Activated CD4-positive, alpha-beta T cell treated with anti-CD3 and anti-CD28 coated beads, Interleukin-2, amount 50 U/mL, for 4 hours (primary cell): ENCODE measurements at regions not wholly inside any gene's neighbourhood (a gene's known extent, or its start where the extent isn't known, plus 50 kb on each side); places are given as distances from the start of the nearest gene placed in this dataset.

Experiments used
- DNase-seq, 2 experiments: peaks; one replicate each; pipeline ENCODE4 v3.0.0-alpha.2; 2020

DNA sequence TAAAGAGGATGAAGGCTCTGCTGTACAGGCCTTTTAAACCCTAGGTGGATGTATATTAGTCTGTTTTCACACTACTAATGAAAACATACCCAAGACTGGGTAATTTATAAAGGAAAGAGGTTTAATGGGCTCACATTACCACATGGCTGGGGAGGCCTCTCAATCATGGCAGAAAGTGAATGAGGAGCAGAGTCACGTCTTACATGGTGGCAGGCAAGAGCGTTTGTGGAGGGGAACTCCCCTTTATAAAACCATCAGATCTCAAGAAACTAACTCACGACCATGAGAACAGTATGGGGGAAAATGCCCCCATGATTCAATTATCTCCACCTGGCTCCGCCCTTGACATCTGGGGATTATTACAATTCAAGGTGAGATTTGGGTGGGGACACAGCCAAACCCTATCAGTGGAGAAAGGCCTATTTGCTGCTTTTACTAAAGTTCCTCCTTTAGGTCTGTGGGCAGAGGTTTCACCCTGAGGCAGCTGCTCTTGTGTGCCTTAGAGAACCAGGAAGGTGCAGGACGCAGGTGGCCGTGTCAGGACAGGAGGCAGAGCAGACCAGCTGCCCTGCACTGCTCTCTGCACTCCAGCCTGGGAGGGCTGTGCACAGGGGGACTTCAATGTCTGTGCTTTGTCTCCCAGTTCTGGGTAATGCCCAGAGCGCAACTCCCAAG, 178.8 kb upstream of the HDAC4 start:
- DNase-seq = no peak

DNA sequence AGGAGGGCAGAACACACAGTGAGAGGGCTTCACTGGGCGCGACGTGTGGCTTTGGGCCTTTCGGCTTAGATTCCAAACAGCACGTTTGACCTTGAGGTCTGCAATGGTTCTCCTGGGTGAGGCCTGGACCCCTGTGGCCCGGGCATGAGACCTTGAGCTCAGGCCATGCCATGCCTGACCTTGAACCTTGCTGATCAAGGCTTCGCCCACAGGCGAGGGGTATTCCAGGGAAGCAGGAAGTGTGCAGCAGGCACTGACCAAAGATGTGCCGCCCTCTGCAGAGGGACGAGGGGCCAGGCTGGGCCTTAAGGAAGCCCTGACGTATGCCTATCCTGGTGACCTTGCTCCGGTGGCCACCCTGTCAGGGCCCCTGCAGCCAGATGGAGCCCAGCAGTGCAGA, 178.3 kb upstream of the HDAC4 start:
- no peak for DNase-seq

DNA sequence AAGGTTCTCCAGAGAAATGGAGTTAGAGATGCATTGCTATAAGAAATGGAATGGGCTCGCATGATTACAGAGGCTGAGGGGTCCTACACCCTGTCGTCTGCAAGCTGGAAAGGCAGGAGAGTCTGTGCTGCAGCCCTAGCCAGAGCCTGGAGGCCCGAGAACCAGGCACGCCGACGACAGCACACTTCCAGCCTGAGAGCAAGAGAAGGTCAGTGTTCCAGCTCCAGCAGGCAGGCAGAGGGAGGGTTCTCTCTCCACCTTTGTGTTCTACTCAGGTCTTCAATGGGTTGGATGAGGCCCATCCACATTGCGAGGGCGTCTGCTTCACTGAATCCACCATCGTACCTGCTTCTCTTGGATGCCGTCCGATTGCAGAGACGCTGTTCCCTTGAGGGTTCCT, 177.6 kb upstream of the HDAC4 start:
- DNase-seq = no peak

DNA sequence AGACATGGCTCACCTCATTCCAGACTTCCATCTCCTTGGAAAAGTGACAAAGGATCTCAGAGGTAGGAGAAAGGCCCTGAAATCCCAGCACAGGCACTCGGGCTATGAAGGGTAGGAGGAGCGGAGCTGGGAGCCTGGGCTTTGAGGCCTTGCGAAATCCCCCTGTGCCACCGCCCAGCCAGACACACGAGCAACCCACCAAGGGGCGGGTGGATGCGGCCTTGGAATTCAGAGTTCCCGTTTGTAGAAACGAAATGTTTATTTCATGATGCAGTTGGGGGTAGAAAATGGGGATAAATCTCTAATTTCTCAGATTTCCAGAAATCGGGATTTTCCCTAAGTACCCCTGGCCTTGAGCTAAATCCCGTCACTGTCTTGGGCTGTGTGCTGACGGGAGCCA, 177.1 kb upstream of the HDAC4 start:
- DNase-seq = no peak

GRCh38 chr2:239576784-239577685, 176.2 kb upstream of the HDAC4 start:
- DNase-seq = no peak

DNA sequence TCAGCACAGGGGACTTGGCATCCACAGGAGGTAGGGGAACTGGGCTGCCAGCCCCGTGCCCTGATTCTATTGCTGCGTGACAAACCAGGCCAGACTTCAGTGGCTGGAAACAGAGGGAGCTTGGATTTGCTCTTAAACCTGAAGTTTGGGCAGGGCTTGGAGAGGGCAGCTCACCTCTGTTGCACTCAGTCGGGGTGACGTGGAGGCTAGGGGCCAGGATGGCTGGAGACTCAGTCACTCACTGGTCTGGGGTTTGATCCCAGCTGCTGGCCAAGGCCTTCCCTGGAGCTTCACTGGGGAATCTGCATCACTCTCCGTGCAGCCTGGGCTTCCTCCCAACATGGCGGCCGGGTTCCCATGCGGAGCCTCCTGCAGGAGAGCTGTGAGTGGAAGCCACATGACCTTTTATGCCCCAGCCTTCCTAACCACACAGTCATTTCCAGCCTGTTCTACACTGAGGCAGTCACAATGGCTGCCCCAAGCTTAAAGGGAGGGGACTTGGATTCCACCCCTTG, 175.2 kb upstream of the HDAC4 start:
- no peak for DNase-seq

DNA sequence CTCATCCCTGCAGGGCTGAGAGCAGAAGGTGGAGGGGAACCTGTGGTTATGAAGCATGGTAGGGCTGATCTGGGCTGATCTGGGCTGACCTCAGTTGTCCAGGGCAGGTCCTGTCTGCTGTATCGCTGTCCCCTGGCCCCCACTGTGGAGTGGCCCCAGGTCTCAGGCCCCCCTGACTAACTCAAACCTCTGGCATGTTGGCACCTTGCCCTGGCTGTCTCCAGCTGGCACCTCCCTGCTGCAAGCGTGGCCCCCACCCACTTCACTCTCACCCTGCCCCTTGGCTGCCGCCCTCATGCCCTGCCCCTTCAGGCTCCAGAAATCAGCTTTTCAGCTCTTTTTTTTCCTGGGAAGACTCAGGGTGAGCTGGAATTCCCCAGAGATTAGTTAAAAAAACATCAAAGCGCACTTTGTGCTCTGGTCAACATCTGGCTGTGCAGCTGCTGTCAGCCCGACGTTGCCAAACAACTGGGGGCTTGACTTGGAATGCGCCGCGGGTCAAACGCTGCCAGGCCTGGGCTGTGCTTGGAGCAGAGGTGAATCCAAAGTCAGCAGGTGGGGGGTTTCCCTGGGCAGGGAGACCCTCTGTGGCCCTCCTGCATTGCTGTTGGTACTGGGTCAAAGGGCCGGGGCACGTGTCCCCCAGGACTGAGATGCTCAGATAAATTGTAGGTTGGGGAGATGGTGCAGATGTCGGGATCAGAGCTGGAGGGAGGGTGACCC, 173.8 kb upstream of the HDAC4 start:
- DNase-seq = no peak

DNA sequence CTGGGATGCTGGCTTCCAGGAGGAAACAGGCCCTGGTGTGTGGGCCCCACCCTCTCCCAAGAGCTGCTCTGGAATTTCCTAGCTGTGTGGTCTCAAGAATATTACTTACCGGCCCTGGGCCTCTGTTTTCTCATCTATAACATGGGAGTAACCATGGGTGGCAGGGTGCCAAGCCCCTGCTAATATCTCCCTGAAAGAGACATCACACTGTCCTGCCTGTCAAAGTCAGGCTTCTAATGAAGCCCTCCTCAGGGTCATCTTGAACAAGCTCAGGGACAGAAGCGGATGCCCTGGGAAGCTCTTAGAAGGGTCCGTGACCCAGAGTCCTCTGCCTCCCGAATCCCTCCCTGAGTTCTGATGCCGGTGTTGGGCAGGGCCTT, 173.2 kb upstream of the HDAC4 start:
- DNase-seq = no peak

DNA sequence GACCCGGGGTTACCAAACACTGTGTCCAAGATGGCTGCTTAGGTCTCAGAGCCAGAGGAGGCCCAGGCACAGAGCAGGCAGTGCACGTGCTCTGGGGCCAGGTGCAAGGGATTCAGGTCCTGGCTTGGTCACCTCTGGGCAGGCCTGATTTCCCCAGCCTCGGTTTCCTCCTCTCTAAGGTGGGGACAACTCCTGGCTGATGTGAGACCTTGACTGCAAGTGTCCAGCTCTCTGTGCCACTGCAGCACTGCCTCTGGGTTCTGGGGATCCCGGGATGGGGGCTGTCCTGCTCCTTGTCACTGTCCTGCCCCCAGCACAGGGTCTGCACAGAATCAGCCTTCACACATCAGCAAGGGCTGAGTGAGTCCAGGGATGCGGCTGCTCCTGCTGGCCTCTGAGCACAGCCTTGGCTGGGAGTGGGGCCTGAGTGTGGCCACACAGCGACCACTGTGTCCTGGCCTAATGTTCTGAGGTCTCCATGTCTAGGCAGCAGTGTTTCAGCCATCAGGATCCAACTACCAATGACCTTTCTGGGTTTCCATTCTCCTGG, 170.2 kb upstream of the HDAC4 start:
- DNase-seq = no peak

- DNase-seq = no peak
Observed at GRCh38 chr2:239570216-239570925, 169.6 kb upstream of the HDAC4 start.

DNA sequence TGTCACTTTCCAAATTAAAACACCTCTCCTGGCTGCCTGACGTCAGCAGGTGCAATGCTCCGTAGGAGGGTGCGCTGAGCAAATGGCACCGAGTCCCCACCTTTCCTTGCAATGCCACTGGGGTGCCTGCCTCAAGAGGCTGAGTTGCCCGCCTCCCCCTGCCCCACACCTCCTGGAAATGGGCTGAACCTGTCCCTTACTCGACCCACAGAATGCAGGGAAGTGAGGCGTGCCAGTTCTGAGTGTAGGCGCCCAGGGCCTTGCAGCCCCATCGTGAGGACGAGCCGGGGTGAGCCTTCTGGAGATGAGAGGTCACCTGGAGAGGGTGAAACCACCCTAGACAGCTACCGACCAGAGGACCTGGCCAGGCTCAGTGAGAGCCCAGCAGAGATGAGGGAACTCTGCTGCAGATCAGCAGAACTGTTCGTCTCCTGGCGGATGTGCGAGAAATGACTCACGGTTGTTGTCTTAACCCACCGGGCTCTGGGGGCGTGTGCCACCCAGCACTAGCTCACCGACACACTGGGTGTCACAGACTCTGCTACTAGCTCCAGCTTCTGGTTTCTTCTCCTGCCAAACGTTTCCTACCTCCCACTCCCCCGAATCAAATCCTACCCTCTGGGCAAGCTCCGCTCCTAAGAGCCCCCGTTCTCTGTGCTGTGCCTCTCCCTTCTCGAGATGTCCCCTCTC, 168.7 kb upstream of the HDAC4 start:
- DNase-seq = no peak

- DNase-seq = no peak
Observed at GRCh38 chr2:239568601-239569000, 167.8 kb upstream of the HDAC4 start.

GRCh38 chr2:239567786-239568185, 167.0 kb upstream of the HDAC4 start:
- no peak for DNase-seq

DNA sequence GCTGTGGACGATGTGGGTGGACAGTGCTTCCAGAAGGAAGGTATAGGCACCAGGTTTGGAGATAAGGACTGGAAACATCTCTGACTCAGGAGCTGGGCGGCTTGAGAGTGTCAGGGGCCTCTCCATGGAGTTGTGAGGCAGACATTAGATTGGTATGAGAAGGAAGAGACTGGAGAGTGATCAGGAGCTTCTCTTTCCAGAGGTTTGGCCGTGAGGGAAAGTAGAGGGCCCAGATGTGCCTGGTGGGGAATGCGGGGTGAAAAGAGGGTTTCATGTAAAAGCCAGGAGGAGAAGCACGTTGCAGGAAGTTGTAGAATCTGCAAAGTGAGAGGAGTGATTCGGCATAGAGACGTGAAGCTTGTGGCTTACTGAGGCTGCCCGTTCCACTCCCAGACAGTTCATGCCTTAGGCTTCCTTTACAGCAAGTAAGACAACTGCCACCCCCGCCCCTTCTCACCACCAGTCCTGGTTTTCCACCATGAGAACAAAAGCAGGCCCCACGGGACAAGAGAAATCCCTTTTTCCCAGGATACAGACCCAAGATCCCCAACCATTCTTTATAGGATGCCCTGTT, 166.3 kb upstream of the HDAC4 start:
- DNase-seq = no peak

GRCh38 chr2:239566162-239566994, 165.6 kb upstream of the HDAC4 start:
- no peak for DNase-seq

DNA sequence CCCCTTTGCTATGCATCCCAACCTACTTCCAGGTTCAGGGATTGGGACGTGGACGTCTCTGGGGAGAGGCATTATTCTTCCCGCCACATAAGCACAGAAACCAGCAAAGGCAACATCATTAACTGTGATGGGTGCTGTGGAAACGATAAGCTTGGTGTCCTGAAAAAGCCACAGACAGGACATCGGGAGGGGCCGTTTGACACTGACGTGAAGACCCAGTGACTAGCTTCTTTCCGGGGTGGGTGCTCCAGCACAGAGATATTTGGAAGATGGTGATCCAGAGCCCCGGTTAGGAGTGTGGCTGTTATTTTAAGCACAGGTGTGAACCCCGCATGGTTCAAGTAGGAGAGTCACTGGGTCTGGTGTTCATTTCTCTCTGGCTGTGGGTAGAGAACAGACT, 163.8 kb upstream of the HDAC4 start:
- no peak for DNase-seq

- no peak for DNase-seq
Observed at GRCh38 chr2:239563561-239563960, 162.7 kb upstream of the HDAC4 start.

DNA sequence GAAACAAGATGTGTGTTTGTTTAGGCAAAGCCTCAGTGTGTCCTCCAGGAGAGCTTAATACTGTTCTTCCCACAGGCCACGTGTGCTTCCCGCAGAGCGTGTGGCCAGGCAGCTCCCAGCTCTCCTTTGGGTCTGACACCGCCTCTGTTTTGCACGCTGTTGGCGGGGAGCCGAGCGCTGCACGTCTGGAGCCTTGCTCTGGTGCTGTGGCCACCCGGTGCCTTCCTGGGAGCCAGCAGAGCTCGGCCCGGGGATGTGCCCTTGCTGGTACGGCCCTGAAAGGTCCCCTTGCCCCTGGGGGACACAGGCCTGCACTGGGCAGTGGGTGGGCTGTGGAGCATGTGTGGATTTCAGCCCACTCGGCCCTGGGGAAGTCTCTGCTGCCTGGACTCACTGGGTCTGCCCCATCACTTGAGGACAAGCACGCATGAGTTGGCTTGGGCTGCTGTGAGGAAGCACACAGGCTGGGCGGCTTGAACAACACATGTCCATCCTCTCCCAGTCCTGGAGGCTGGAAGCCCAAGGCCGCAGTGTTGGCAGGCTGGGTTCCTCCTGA, 160.7 kb upstream of the HDAC4 start:
- DNase-seq = no peak

GRCh38 chr2:239559417-239560261, 158.8 kb upstream of the HDAC4 start:
- DNase-seq = no peak
